Transverse colon (tissue), 4 donors: ENCODE measurements at regions not wholly inside any gene's neighbourhood (a gene's known extent, or its start where the extent isn't known, plus 50 kb on each side); places are given as distances from the start of the nearest gene placed in this dataset.

Source experiments
- DNase-seq: peaks from one replicate; pipeline ENCODE4 v3.0.0-alpha.2; 2019
- H3K27ac ChIP-seq, 4 donors: fragments of 200-600 bp; sonication (generic); 2 replicates each; pipeline ENCODE4 v1.5.1; 2016 to 2018; ENCODE audit warnings: inconsistent platforms in 4 of 4
- H3K27me3 ChIP-seq: fragments of 200-600 bp; sonication (generic); 2 replicates; pipeline ENCODE4 v1.5.1; 2017; ENCODE audit warnings: inconsistent platforms
- H3K36me3 ChIP-seq, 4 donors: fragments of 200-600 bp; sonication (generic); 2 replicates each; pipeline ENCODE4 v1.5.1; 2017 to 2019; ENCODE audit warnings: inconsistent platforms in 4 of 4
- H3K4me1 ChIP-seq, 4 donors: fragments of 200-600 bp; sonication (generic); 2 replicates each; pipeline ENCODE4 v1.5.1; 2017 to 2020; ENCODE audit warnings: inconsistent platforms in 4 of 4
- H3K4me3 ChIP-seq, 4 donors: fragments of 200-600 bp; sonication (generic); 1 replicate in 1 of 4; 2 replicates in 3 of 4; pipeline versions ENCODE4 v1.5.1 to v1.6.1; 2017 to 2019; ENCODE audit warnings: inconsistent platforms in 4 of 4
- H3K9me3 ChIP-seq, 2 donors: fragments of 200-600 bp; sonication (generic); 2 replicates each; pipeline ENCODE4 v1.5.1; 2017 to 2019; ENCODE audit warnings: inconsistent platforms in 2 of 2
- EP300 ChIP-seq: sonication (generic); formaldehyde crosslinking; IDR thresholded peaks from one replicate; pipeline ENCODE4 v1.6.1; 2017; ENCODE audit warnings: antibody characterized with exemption, low read depth
- POLR2A ChIP-seq: fragments of 450-650 bp; IDR thresholded peaks from one replicate; pipeline ENCODE4 v1.6.1; 2016; ENCODE audit warnings: antibody characterized with exemption, mild to moderate bottlenecking, moderate library complexity
- POLR2AphosphoS5 ChIP-seq, 3 donors: sonication (generic); formaldehyde crosslinking; IDR thresholded peaks; one replicate each; pipeline ENCODE4 v1.6.1; 2016; ENCODE audit warnings: antibody characterized with exemption in 3 of 3
- WGBS, 2 donors: methylation state at CpG; one replicate each; pipeline ENCODE4 v1.1.5; 2018; ENCODE audit warnings: low coverage in 1 of 2; 5-methylcytosine and 5-hydroxymethylcytosine counted together
- in situ Hi-C, 4 donors: fragments of 200-750 bp; cut with MboI; loops; one replicate each; pipeline versions ENCODE4 v1.15.0 to v1.15.1; 2017; ENCODE audit warnings: low sequenced_read_pairs in 3 of 4, low pct_ligation_motif_present in 1 of 4, low pct_unique_long_range_greater_than_20kb in 1 of 4
- intact Hi-C: fragments of 100-400 bp; cut with DNase I; formaldehyde crosslinking; loops from one replicate; pipeline ENCODE4 v1.15.1; 2023; ENCODE audit warnings: low total_unique reads
- TF ChIP-seq, protein P1 (sequence below), 5 experiments: fragments of 200-600 bp in 3 of 5; fragments of 450-650 bp in 2 of 5; sonication (generic) in 3 of 5; IDR thresholded peaks; 1 replicate in 2 of 5; 2 replicates in 3 of 5; pipeline ENCODE4 v1.5.1; 2016 to 2017; ENCODE audit warnings: antibody characterized with exemption in 5 of 5, inconsistent platforms in 3 of 5, mild to moderate bottlenecking in 2 of 5, moderate library complexity in 1 of 5

DNA sequence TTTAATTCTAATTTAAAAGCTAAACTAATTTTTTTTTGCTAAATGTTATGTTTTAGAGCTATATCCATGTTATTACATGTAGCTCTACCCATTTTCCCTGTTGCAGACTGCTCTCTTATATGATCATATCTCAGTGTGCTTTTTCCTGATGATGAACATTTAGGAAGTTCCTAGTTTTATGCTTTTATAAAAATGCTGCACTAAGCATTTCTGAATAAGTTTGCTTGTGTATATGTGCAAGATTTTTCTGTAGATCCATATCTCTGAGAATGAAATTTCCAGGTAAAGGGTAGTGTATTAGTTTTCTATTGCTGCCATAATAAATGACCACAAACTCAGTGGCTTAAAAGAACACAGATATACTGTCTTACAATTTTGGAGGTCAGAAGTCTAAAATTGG lies 374.4 kb upstream of the E2F7 start:
- Histone ChIP-seq H3K27me3 (no peaks in the 10 kb centered on the region), H3K4me3 (no peak overlapping the region), H3K36me3 (no peaks in the 10 kb centered on the region), H3K9me3 (no peaks in the 10 kb centered on the region), H3K27ac (no peak overlapping the region), H3K4me1 (no peaks in the 10 kb centered on the region)
- intact Hi-C loops (no loop called here), in situ Hi-C loops (no loop called here)
- DNase-seq = no peak
- no peak for TF ChIP-seq EP300
- no peak for TF ChIP-seq POLR2A
- TF ChIP-seq, protein P1, sequence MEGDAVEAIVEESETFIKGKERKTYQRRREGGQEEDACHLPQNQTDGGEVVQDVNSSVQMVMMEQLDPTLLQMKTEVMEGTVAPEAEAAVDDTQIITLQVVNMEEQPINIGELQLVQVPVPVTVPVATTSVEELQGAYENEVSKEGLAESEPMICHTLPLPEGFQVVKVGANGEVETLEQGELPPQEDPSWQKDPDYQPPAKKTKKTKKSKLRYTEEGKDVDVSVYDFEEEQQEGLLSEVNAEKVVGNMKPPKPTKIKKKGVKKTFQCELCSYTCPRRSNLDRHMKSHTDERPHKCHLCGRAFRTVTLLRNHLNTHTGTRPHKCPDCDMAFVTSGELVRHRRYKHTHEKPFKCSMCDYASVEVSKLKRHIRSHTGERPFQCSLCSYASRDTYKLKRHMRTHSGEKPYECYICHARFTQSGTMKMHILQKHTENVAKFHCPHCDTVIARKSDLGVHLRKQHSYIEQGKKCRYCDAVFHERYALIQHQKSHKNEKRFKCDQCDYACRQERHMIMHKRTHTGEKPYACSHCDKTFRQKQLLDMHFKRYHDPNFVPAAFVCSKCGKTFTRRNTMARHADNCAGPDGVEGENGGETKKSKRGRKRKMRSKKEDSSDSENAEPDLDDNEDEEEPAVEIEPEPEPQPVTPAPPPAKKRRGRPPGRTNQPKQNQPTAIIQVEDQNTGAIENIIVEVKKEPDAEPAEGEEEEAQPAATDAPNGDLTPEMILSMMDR (IDR thresholded peaks at IDR 0.05) = no peak
- TF ChIP-seq POLR2AphosphoS5 (IDR thresholded peaks at IDR 0.05) = no peak

DNA sequence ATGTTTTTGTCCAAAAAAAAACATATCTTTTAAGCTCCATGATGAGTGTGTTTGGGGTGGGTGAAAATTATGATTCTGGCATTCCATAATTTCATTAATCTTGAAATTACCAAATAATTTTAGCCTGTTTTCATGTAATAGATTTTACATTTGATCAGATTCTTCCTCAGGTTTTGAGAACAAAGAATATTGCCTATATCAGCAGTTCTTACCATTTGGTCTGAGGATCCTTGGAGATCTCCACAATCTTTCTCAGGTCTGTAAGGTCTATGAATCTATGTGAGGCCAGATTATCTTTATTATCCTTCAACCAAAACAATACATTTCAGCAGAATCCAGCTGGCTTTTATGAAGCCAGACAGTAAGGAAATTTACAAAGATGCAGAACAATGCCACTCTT lies 373.3 kb upstream of the E2F7 start:
- in situ Hi-C loops (no loop called here), intact Hi-C loops (no loop called here)
- Histone ChIP-seq H3K4me1 (no peaks in the 10 kb centered on the region), H3K27me3 (no peaks in the 10 kb centered on the region), H3K9me3 (no peaks in the 10 kb centered on the region), H3K4me3 (no peak overlapping the region), H3K36me3 (no peaks in the 10 kb centered on the region), H3K27ac (no peak overlapping the region)
- TF ChIP-seq, protein P1 (IDR thresholded peaks at IDR 0.05) = no peak
- TF ChIP-seq POLR2A = no peak
- TF ChIP-seq EP300 = no peak
- TF ChIP-seq POLR2AphosphoS5 (IDR thresholded peaks at IDR 0.05) = no peak
- no peak for DNase-seq

DNA sequence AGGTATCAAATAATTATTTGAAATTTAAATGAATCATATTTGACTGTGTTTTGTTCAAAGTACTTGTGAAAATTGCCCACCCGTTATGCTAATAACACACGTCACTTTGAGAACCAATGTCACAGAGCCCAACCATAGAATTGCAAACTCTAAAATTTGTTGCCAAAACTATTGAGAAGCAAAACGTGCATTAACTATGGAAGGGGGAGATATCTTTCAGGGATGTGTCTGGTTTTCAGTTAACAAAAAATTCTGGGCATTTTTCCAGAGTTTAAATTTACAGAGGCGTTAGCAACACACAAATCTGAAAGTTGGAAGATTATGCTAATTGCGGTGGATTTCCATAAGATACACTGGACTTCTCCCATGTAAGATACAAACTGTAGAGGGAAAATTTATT lies 371.8 kb upstream of the E2F7 start:
- in situ Hi-C loops (no loop called here), intact Hi-C loops (no loop called here)
- Histone ChIP-seq H3K4me3 (no peak overlapping the region), H3K27ac (no peak overlapping the region), H3K27me3 (no peaks in the 10 kb centered on the region), H3K4me1 (no peaks in the 10 kb centered on the region), H3K36me3 (no peaks in the 10 kb centered on the region), H3K9me3 (no peaks in the 10 kb centered on the region)
- 56% methylated on average over 5 of the region's 5 CpGs for WGBS, 2 donors
- DNase-seq = no peak
- TF ChIP-seq POLR2A (no peak), POLR2AphosphoS5 (IDR thresholded peaks at IDR 0.05) (no peak), EP300 (no peak)
- TF ChIP-seq, protein P1 (IDR thresholded peaks at IDR 0.05) = no peak

DNA sequence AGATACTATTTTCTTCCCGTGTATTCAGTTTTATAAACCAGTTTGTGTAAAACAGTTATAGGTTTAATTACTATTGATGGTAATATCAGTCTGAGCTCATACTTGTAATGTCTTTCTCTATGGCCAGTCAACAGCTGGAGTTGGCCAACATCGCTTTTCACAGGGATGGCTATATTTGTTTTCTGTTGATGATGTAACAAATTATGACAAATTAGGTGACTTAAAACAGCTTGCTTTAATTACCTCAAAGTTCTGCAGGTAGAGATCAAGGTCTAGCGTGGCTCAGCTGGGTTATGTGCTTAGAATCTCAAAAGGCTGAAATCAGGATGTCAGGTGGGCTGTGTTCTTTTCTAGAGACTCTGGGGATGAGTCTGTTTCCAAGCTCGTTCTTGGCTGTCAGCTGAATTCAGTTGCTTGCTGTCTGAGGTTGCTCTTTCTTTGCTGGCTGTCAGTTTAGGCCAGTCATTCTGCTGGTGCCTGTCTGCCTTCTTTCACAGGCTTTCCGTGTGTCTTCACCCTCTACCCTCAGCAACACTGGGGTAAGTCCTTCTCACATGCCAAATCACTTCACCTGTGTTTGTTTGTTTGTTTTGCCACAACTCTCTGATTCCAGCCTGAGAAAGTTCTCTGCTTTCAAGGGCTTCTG lies 370.2 kb upstream of the E2F7 start:
- intact Hi-C loops (no loop called here), in situ Hi-C loops (no loop called here)
- 55 to 62% methylated on average over 4 to 5 of the region's 5 CpGs for WGBS, 2 donors

More for the DNA sequence above, 370.2 kb upstream of the E2F7 start:
- Histone ChIP-seq H3K27me3 (no peaks in the 10 kb centered on the region), H3K27ac (no peak overlapping the region), H3K36me3 (no peaks in the 10 kb centered on the region), H3K4me3 (no peak overlapping the region), H3K4me1 (no peaks in the 10 kb centered on the region), H3K9me3 (no peaks in the 10 kb centered on the region)
- no peak for TF ChIP-seq EP300
- no peak for TF ChIP-seq POLR2AphosphoS5 (IDR thresholded peaks at IDR 0.05)
- TF ChIP-seq POLR2A = no peak
- TF ChIP-seq, protein P1 (IDR thresholded peaks at IDR 0.05) = no peak
- DNase-seq = no peak
